ENCODE measurements at regions not wholly inside any gene's neighbourhood (a gene's known extent, or its start where the extent isn't known, plus 50 kb on each side); places are given as distances from the start of the nearest gene placed in this dataset.

GRCh38 chr1:103958699-103959098, 209.0 kb downstream of the AMY1C start:
- no peak for DNase-seq (ENCODE audit: low spot score)
- Histone ChIP-seq H3K4ac (ENCODE audit: low read length) (no peak overlapping the region), H3K27ac (replicated peaks; ENCODE audit: low read length) (no peak overlapping the region), H3K9me3 (replicated peaks in 1 of 2; ENCODE audit: control insufficient read depth in 2 of 2, insufficient read depth in 1 of 2, low read depth in 1 of 2, low read length in 2 of 2) (peaks cover 0 to 5% of the 10 kb centered on the region in 2 donors), H2AK5ac (ENCODE audit: low read depth, low read length) (no peak overlapping the region), H2AFZ (ENCODE audit: low read length) (no peak overlapping the region), H2BK5ac (ENCODE audit: low read length) (no peak overlapping the region), H3K23ac (ENCODE audit: low read depth, low read length, poor library complexity) (no peak overlapping the region), H3K79me1 (ENCODE audit: low read depth, low read length) (no peaks in the 10 kb centered on the region), H3K27me3 (ENCODE audit: control insufficient read depth in 3 of 3, insufficient read depth in 3 of 3, low read depth in 1 of 3, low read length in 3 of 3) (no peaks in the 10 kb centered on the region), H3K18ac (ENCODE audit: low read length) (no peak overlapping the region), H2BK12ac (ENCODE audit: low read length) (no peak overlapping the region), H4K8ac (ENCODE audit: low read depth, low read length) (no peak overlapping the region), H3K4me3 (ENCODE audit: low read length in 2 of 2) (no peak overlapping the region), H4K91ac (ENCODE audit: low read depth, low read length, poor library complexity) (no peak overlapping the region), H3K9ac (ENCODE audit: low read depth, low read length, poor library complexity) (no peak overlapping the region), H2BK15ac (ENCODE audit: low read length) (no peak overlapping the region), H3K4me1 (ENCODE audit: control insufficient read depth in 2 of 2, insufficient read depth in 1 of 2, low read depth in 1 of 2, low read length in 2 of 2) (no peaks in the 10 kb centered on the region), H3K36me3 (replicated peaks in 1 of 2; ENCODE audit: control insufficient read depth in 2 of 2, insufficient read depth in 2 of 2, low read length in 2 of 2) (no peaks in the 10 kb centered on the region), H3K4me2 (ENCODE audit: insufficient read depth, low read length, poor library complexity, severe bottlenecking) (no peak overlapping the region), H3K14ac (ENCODE audit: low read length) (no peak overlapping the region), H2BK120ac (ENCODE audit: low read depth, low read length) (no peak overlapping the region)
- no CpG with 5 or more reads among the region's 1 CpG for WGBS, 2 donors (ENCODE audit: extremely low coverage in 2 of 2, insufficient read length in 2 of 2, insufficient replicate concordance in 1 of 2)

GRCh38 chr1:103959565-103959964, 209.9 kb downstream of the AMY1C start:
- Histone ChIP-seq H2BK12ac (ENCODE audit: low read length) (no peak overlapping the region), H2AFZ (ENCODE audit: low read length) (no peak overlapping the region), H3K23ac (ENCODE audit: low read depth, low read length, poor library complexity) (peak overlapping the region; percentile 22), H2BK5ac (ENCODE audit: low read length) (no peak overlapping the region), H3K4me3 (ENCODE audit: low read length in 2 of 2) (no peak overlapping the region), H2BK15ac (ENCODE audit: low read length) (no peak overlapping the region), H3K4me1 (ENCODE audit: control insufficient read depth in 2 of 2, insufficient read depth in 1 of 2, low read depth in 1 of 2, low read length in 2 of 2) (no peaks in the 10 kb centered on the region), H4K8ac (ENCODE audit: low read depth, low read length) (no peak overlapping the region), H2AK5ac (ENCODE audit: low read depth, low read length) (no peak overlapping the region), H3K4ac (ENCODE audit: low read length) (no peak overlapping the region), H3K9ac (ENCODE audit: low read depth, low read length, poor library complexity) (no peak overlapping the region), H4K91ac (ENCODE audit: low read depth, low read length, poor library complexity) (no peak overlapping the region), H3K36me3 (replicated peaks in 1 of 2; ENCODE audit: control insufficient read depth in 2 of 2, insufficient read depth in 2 of 2, low read length in 2 of 2) (no peaks in the 10 kb centered on the region), H3K14ac (ENCODE audit: low read length) (no peak overlapping the region), H2BK120ac (ENCODE audit: low read depth, low read length) (no peak overlapping the region), H3K18ac (ENCODE audit: low read length) (no peak overlapping the region), H3K27me3 (ENCODE audit: control insufficient read depth in 3 of 3, insufficient read depth in 3 of 3, low read depth in 1 of 3, low read length in 3 of 3) (no peaks in the 10 kb centered on the region), H3K79me1 (ENCODE audit: low read depth, low read length) (no peaks in the 10 kb centered on the region), H3K27ac (replicated peaks; ENCODE audit: low read length) (no peak overlapping the region), H3K4me2 (ENCODE audit: insufficient read depth, low read length, poor library complexity, severe bottlenecking) (no peak overlapping the region), H3K9me3 (replicated peaks in 1 of 2; ENCODE audit: control insufficient read depth in 2 of 2, insufficient read depth in 1 of 2, low read depth in 1 of 2, low read length in 2 of 2) (peaks cover 0 to 5% of the 10 kb centered on the region in 2 donors)
- DNase-seq (ENCODE audit: low spot score), result no peak
- no CpG with 5 or more reads among the region's 4 CpGs for WGBS, 2 donors (ENCODE audit: extremely low coverage in 2 of 2, insufficient read length in 2 of 2, insufficient replicate concordance in 1 of 2)

- Histone ChIP-seq H3K9ac (ENCODE audit: low read depth, low read length, poor library complexity) (no peak overlapping the region), H3K4me2 (ENCODE audit: insufficient read depth, low read length, poor library complexity, severe bottlenecking) (no peak overlapping the region), H3K27me3 (ENCODE audit: control insufficient read depth in 3 of 3, insufficient read depth in 3 of 3, low read depth in 1 of 3, low read length in 3 of 3) (no peaks in the 10 kb centered on the region), H2BK12ac (ENCODE audit: low read length) (no peak overlapping the region), H3K14ac (ENCODE audit: low read length) (no peak overlapping the region), H4K91ac (ENCODE audit: low read depth, low read length, poor library complexity) (no peak overlapping the region), H2BK15ac (ENCODE audit: low read length) (no peak overlapping the region), H3K4me3 (ENCODE audit: low read length in 2 of 2) (no peak overlapping the region), H2BK5ac (ENCODE audit: low read length) (no peak overlapping the region), H3K18ac (ENCODE audit: low read length) (no peak overlapping the region), H2BK120ac (ENCODE audit: low read depth, low read length) (no peak overlapping the region), H4K8ac (ENCODE audit: low read depth, low read length) (no peak overlapping the region), H3K36me3 (replicated peaks in 1 of 2; ENCODE audit: control insufficient read depth in 2 of 2, insufficient read depth in 2 of 2, low read length in 2 of 2) (no peaks in the 10 kb centered on the region), H3K79me1 (ENCODE audit: low read depth, low read length) (no peaks in the 10 kb centered on the region), H2AK5ac (ENCODE audit: low read depth, low read length) (no peak overlapping the region), H2AFZ (ENCODE audit: low read length) (no peak overlapping the region), H3K9me3 (replicated peaks in 1 of 2; ENCODE audit: control insufficient read depth in 2 of 2, insufficient read depth in 1 of 2, low read depth in 1 of 2, low read length in 2 of 2) (peaks cover 0 to 5% of the 10 kb centered on the region in 2 donors), H3K27ac (replicated peaks; ENCODE audit: low read length) (no peak overlapping the region), H3K4ac (ENCODE audit: low read length) (no peak overlapping the region), H3K4me1 (ENCODE audit: control insufficient read depth in 2 of 2, insufficient read depth in 1 of 2, low read depth in 1 of 2, low read length in 2 of 2) (no peaks in the 10 kb centered on the region), H3K23ac (ENCODE audit: low read depth, low read length, poor library complexity) (no peak overlapping the region)
- no CpG with 5 or more reads among the region's 3 CpGs for WGBS, 2 donors (ENCODE audit: extremely low coverage in 2 of 2, insufficient read length in 2 of 2, insufficient replicate concordance in 1 of 2)
- DNase-seq (ENCODE audit: low spot score), result no peak
Measured at GRCh38 chr1:103960045-103960444, 210.3 kb downstream of the AMY1C start.

GRCh38 chr1:103960710-103961109, 211.0 kb downstream of the AMY1C start:
- Histone ChIP-seq H2BK15ac (ENCODE audit: low read length) (no peak overlapping the region), H2BK12ac (ENCODE audit: low read length) (no peak overlapping the region), H4K8ac (ENCODE audit: low read depth, low read length) (no peak overlapping the region), H3K23ac (ENCODE audit: low read depth, low read length, poor library complexity) (no peak overlapping the region), H3K27ac (replicated peaks; ENCODE audit: low read length) (no peak overlapping the region), H2BK5ac (ENCODE audit: low read length) (no peak overlapping the region), H3K4me2 (ENCODE audit: insufficient read depth, low read length, poor library complexity, severe bottlenecking) (no peak overlapping the region), H2AFZ (ENCODE audit: low read length) (peak overlapping the region; percentile 7), H2BK120ac (ENCODE audit: low read depth, low read length) (no peak overlapping the region), H3K79me1 (ENCODE audit: low read depth, low read length) (no peaks in the 10 kb centered on the region), H3K9ac (ENCODE audit: low read depth, low read length, poor library complexity) (peak overlapping the region; percentile 4), H3K18ac (ENCODE audit: low read length) (no peak overlapping the region), H3K27me3 (ENCODE audit: control insufficient read depth in 3 of 3, insufficient read depth in 3 of 3, low read depth in 1 of 3, low read length in 3 of 3) (no peaks in the 10 kb centered on the region), H4K91ac (ENCODE audit: low read depth, low read length, poor library complexity) (no peak overlapping the region), H3K4ac (ENCODE audit: low read length) (no peak overlapping the region), H3K4me1 (ENCODE audit: control insufficient read depth in 2 of 2, insufficient read depth in 1 of 2, low read depth in 1 of 2, low read length in 2 of 2) (no peaks in the 10 kb centered on the region), H3K4me3 (ENCODE audit: low read length in 2 of 2) (no peak overlapping the region), H3K36me3 (replicated peaks in 1 of 2; ENCODE audit: control insufficient read depth in 2 of 2, insufficient read depth in 2 of 2, low read length in 2 of 2) (no peaks in the 10 kb centered on the region), H3K9me3 (replicated peaks in 1 of 2; ENCODE audit: control insufficient read depth in 2 of 2, insufficient read depth in 1 of 2, low read depth in 1 of 2, low read length in 2 of 2) (peaks cover 0 to 5% of the 10 kb centered on the region in 2 donors), H2AK5ac (ENCODE audit: low read depth, low read length) (no peak overlapping the region), H3K14ac (ENCODE audit: low read length) (no peak overlapping the region)
- DNase-seq (ENCODE audit: low spot score), result no peak
- WGBS, 2 donors (ENCODE audit: extremely low coverage in 2 of 2, insufficient read length in 2 of 2, insufficient replicate concordance in 1 of 2), result no CpG with 5 or more reads among the region's 6 CpGs
